Hepatic stellate cell (primary cell): ENCODE measurements at regions not wholly inside any gene's neighbourhood (a gene's known extent, or its start where the extent isn't known, plus 50 kb on each side); places are given as distances from the start of the nearest gene placed in this dataset.

Source experiments
- DNase-seq: peaks from one replicate; pipeline ENCODE4 v3.0.0; 2011; ENCODE audit warnings: low spot score

- DNase-seq = no peak
These were observed 467.3 kb downstream of the DNAH5 start for GRCh38 chr5:13477118-13477737.

GRCh38 chr5:13472842-13473241 lies 471.6 kb downstream of the DNAH5 start:
- no peak for DNase-seq

DNA sequence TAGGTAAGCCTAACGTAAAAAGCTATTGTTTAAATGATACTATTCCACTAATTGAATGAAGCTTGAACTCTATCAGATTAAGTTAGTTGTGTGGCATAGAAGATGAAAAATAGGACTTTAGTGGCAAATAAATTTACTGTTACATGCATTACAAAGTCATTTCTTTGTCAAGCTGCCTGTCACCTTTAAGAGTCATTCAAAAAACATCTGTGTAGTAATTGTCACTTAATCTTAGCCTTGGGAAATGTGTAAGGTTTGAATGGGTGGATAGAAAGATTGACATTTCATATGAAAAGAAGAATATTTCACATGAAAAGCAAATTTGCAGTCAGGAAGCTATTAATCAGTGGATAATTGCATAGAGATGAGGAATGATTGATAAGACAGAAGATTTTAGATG lies 473.5 kb downstream of the DNAH5 start:
- DNase-seq = no peak

- DNase-seq = no peak
These were observed 474.2 kb downstream of the DNAH5 start for GRCh38 chr5:13470263-13470662.

DNA sequence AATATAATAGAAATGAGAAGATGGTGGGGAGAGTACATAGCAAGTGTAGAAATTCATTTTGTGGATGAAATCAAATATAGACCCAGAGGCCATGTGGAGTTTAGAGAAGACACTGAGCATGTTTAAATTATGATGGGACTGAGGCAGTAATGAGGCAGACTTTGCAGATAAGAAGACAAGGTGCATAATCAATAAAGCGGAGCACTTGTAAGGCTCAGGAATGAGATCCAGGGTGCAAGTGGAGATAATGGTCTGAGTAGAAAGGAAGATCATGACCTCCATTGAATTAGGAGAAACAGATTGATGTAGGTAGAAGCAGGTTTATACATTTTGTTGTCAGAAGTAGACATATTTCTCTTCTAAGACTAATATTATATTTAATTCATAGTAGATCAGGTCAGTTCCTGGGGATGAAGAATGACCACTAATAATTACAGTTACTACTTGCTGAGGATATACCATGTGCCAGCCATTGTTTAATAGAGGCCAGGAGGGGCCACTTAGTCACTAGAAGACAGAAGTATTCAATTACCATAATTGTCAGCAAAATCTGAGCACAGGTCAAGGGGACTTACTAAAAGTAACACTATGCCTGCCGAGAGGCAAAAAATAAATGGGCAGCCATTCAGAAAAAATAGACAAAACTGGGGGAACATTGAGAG lies 479.8 kb downstream of the DNAH5 start:
- no peak for DNase-seq

DNA sequence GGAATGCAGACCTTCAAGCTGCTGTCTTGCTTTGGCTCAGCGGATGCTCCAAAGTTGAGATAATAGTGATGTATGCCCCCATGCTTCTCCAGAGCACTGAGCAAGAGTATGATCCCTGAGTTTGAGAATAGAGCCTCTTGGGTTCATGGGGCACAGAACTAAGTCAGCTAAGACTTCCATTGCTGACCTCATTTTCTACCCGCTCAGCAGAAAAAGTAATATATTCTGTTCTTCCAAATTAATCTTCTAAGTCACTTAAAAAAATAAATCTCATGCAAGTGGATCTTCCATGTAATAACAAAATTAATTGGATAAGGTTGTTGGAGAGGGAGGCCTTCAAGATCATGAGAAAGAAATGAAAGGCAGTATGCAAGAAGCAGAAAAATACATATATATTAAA lies 483.9 kb downstream of the DNAH5 start:
- no peak for DNase-seq

DNA sequence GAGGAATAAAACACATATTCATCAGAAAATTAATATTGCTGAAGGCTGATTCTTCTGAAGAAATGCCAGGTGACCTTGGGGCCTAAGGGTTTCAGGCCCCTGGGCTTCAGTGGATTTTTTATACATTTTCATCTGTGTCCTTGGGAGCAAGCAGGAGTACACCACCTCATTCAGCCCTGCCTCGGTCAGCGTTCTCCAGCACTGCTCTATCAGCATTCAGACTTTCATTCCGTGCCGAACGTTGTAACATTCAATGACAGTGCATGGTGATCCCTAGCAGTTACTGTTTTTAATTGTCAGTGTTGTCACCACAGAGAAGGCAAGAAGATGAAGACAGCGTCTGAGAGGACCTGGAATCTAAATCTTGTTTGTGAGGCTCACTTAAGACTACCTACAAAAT lies 490.4 kb downstream of the DNAH5 start:
- DNase-seq = no peak

DNA sequence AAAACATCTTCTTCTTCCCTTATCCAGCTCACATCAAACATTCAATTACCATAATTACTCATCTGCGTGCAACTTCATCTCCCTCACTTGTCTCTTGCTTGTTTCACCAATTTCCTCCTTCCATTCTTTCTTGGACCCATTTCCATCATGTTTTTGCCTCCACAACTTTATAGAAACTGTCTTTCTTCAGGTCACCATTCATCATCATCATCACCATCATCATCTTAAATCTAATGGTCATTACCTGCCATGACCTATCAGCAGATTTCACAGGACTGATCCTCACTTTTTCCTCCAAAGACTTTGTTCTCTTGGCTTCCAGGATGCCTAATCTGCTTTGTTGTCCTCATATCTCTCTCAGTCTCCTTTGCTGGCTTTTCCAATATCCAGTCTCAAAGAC lies 495.6 kb downstream of the DNAH5 start:
- DNase-seq = no peak

DNA sequence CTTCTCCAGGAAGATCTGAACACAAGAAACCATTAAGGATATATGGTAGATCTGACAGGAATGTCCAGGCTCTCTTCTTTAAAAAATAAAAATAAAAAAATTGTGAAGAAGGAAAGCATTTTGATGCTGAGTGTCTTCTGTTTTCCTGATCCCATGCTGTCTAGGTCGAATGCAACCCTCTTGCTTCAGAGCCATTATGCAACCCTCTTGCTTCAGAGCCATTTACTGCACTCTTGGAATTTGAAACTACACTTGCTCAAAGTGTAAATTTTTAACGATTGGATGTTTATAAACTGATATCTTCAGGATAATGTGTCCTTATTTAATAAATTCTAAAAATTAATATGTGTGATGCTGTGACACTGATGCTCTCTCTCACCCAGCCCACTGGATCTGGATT lies 505.1 kb downstream of the DNAH5 start:
- DNase-seq = no peak

GRCh38 chr5:13427827-13428557 lies 516.5 kb downstream of the DNAH5 start:
- no peak for DNase-seq

DNA sequence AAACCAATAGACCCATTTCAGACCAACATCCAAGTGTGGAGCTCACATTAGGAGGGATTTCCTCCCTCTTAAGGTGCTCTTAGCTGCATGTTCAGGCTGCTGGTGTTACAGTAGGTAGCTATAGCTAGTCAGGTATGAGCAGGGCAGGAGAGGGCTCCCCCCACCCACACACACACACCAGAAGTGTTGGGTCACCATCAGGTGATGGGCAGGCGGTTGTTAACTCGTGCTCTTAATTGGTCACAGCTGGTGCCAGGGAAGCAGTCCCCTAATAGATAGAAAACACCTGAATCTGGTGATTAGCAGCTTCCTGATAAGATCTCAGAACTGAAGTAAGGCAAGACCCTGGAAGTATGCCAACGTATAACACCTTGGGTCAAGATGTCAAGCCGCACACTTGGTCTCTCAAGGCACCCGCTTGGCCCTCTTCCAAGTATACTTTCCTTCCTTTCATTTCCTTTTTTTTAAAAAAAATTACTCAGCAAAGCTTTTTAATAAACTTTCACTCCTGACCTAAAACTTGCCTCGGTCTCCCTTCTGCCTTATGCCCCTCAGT lies 532.4 kb downstream of the DNAH5 start:
- no peak for DNase-seq

- DNase-seq = no peak
These were observed 535.9 kb downstream of the DNAH5 start for GRCh38 chr5:13408616-13409015.

DNA sequence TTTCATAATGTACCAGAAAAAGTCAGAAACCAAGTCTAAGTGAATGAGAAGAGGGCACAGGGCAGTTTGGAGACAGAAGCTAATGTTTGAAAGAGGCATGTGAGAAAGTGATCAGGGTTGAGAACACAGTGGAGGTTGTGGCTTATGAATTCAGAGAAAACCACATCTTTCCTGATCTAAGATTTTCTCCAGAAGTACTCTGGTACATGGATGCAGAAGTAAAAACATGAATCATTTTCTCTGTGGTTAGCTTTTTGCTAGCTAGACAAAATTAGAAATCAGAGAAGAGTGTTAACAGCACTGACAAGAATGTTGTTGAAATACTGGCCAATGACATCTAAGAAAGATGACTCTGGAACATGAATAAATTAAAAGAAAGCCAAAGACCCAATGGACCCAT lies 541.1 kb downstream of the DNAH5 start:
- DNase-seq = no peak

DNA sequence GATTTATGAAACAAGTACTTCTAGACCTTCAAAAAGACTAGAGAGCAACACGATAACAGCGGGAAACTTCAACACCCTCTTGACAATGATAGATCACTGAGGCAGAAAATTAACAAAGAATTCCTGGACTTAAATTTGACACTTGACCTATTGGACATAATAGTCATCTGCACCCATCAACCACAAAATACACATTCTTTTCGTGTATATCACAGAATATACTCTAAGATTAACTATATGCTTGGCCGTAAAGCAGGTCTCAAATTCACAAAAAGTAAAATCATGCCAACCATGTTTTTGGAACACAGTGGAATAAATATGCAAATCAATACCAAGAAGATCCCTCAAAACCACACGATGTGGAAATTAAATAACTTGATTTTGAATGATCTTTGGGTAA lies 559.4 kb downstream of the DNAH5 start:
- no peak for DNase-seq

DNA sequence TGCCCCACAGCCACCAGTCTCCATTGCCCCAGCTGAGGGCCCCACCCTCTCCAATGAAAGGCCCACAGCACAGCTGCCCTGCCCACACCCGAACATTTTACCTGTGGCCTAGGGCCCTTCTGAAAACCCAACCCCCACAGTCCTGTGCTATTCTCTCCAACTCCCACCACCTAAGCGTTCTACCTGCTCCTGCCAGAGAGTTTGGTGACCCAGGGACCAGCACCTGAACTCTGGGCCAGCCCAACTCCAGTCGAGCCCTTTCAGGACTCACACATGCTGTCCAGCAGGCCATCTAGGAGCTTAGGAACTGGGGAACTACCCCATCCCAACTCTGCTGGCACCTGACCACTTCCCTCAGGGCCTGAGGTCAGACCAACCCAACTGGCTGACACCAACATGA lies 562.3 kb downstream of the DNAH5 start:
- DNase-seq = no peak

GRCh38 chr5:13378091-13378490 lies 566.4 kb downstream of the DNAH5 start:
- no peak for DNase-seq

GRCh38 chr5:13359344-13359743 lies 585.1 kb downstream of the DNAH5 start:
- no peak for DNase-seq

GRCh38 chr5:13358342-13358741 lies 586.1 kb downstream of the DNAH5 start:
- no peak for DNase-seq

DNA sequence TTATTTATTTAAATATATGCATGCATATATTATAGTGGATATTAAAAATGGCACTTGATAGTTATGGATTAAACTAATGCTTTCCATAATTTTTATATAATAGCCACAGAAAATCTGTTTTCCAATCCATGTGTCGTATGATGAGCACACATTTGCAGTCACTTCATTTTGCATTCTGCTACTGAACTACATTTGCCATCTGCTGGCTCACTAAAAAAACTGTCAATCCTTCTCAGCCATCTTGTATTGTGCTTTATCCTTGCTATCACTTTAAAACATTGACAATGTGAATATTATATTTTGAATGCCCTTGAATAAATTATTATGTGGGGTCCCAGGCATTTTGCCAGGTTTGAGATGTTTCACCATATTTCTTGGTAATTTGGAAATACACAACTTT lies 586.6 kb downstream of the DNAH5 start:
- no peak for DNase-seq

DNA sequence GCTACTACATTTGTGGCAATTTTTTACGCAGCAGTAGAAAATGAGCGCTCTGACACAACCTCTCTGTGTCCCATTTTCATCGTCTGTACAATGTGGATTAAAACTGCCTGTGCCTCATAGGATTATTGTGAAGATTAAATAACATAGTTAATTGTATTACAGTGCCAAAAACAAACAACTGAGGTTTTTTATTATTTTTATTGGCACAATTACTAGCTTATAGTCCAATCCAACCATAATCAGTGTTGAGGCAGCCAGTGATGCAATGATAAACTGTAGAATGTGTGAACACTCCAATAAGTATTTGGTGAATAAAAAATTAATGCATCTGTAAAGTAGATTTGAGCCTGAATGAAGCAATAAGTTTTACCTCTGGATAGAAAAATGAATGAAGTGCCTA lies 588.3 kb downstream of the DNAH5 start:
- DNase-seq = no peak

GRCh38 chr5:13354611-13355010 lies 589.9 kb downstream of the DNAH5 start:
- no peak for DNase-seq

DNA sequence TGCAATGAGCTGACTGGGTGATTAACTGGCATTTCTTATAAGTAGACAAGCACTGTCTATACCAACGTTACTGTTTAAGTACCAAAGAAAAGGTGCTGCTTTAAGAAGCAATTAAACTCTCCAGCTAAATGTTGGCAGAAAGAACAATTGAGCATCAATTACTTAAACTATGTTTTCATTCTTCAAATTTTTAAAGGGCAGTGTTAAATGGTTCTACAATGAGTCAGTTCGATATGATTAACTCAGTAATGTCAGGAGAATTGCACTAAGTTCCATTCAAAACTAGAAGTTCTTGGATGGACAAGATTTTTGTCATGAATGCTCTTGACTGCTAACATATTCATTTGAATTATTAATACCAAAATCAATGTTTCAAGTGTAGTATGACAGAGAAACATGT lies 593.7 kb downstream of the DNAH5 start:
- DNase-seq = no peak

GRCh38 chr5:13348568-13348967 lies 595.9 kb downstream of the DNAH5 start:
- no peak for DNase-seq
